Choroid plexus epithelial cell (primary cell): ENCODE measurements at regions not wholly inside any gene's neighbourhood (a gene's known extent, or its start where the extent isn't known, plus 50 kb on each side); places are given as distances from the start of the nearest gene placed in this dataset.

Experiments used
- DNase-seq: peaks from one replicate; pipeline ENCODE4 v3.0.0-alpha.2; 2010; ENCODE audit warnings: low read depth
- H3K4me3 ChIP-seq: 2 replicates; pipeline ENCODE4 v1.5.1; 2011; ENCODE audit warnings: low read depth, mild to moderate bottlenecking, control low read depth, low read length, moderate library complexity
- CTCF ChIP-seq: conservative IDR thresholded peaks from 2 replicates; pipeline ENCODE4 v1.5.1; 2011; ENCODE audit warnings: low read depth, mild to moderate bottlenecking, control low read depth, inconsistent platforms, low read length, moderate library complexity

GRCh38 chr5:125093776-125094175, 347.3 kb upstream of the ZNF608 start:
- H3K4me3 ChIP-seq, result no peak overlapping the region
- TF ChIP-seq CTCF, result no peak
- DNase-seq, result peak; percentile 73

GRCh38 chr5:125100342-125100741, 353.9 kb upstream of the ZNF608 start:
- DNase-seq, result no peak
- no peak overlapping the region for H3K4me3 ChIP-seq
- TF ChIP-seq CTCF, result no peak

GRCh38 chr5:125100951-125101350, 354.5 kb upstream of the ZNF608 start:
- TF ChIP-seq CTCF, result no peak
- no peak overlapping the region for H3K4me3 ChIP-seq
- DNase-seq, result no peak

- no peak overlapping the region for H3K4me3 ChIP-seq
- no peak for DNase-seq
- TF ChIP-seq CTCF, result no peak
Measured at GRCh38 chr5:125103459-125103858, 357.0 kb upstream of the ZNF608 start.

- no peak for DNase-seq
- H3K4me3 ChIP-seq, result no peak overlapping the region
- no peak for TF ChIP-seq CTCF
Measured at GRCh38 chr5:125106271-125106670, 359.8 kb upstream of the ZNF608 start.

GRCh38 chr5:125106881-125107280, 360.4 kb upstream of the ZNF608 start:
- no peak for TF ChIP-seq CTCF
- no peak overlapping the region for H3K4me3 ChIP-seq
- DNase-seq, result no peak

GRCh38 chr5:125109293-125109692, 362.9 kb upstream of the ZNF608 start:
- TF ChIP-seq CTCF, result no peak
- H3K4me3 ChIP-seq, result no peak overlapping the region
- DNase-seq, result no peak
